Right atrium auricular region (tissue), 2 donors: ENCODE measurements at regions not wholly inside any gene's neighbourhood (a gene's known extent, or its start where the extent isn't known, plus 50 kb on each side); places are given as distances from the start of the nearest gene placed in this dataset.

Experiments used
- DNase-seq: peaks from one replicate; pipeline ENCODE4 v3.0.0-alpha.2; 2019; ENCODE audit warnings: low spot score
- H3K27ac ChIP-seq, 2 donors: fragments of 200-600 bp; sonication (generic); 1 replicate in 1 of 2; 2 replicates in 1 of 2; pipeline ENCODE4 v1.5.1; 2016 to 2019
- H3K27me3 ChIP-seq, 2 donors: fragments of 200-600 bp; sonication (generic); one replicate each; pipeline versions ENCODE4 v1.5.1 to v1.6.0; 2017 to 2019
- H3K36me3 ChIP-seq: fragments of 200-600 bp; sonication (generic); one replicate; pipeline ENCODE4 v1.5.1; 2016
- H3K4me1 ChIP-seq, 2 donors: fragments of 200-600 bp; sonication (generic); one replicate each; pipeline versions ENCODE4 v1.5.1 to v1.6.0; 2017 to 2019
- H3K4me3 ChIP-seq, 2 donors: fragments of 200-600 bp; sonication (generic); 1 replicate in 1 of 2; 2 replicates in 1 of 2; pipeline ENCODE4 v1.5.1; 2017 to 2019; ENCODE audit warnings: mild to moderate bottlenecking in 1 of 2, moderate library complexity in 1 of 2
- H3K9me3 ChIP-seq, 2 donors: fragments of 200-600 bp; sonication (generic); one replicate each; pipeline ENCODE4 v1.5.1; 2019
- CTCF ChIP-seq, 2 donors: fragments of 200-600 bp; sonication (generic); IDR thresholded peaks; one replicate each; pipeline ENCODE4 v1.5.1; 2019; ENCODE audit warnings: antibody characterized with exemption in 2 of 2

GRCh38 chr12:115785548-115785947 lies 491.9 kb downstream of the MED13L start:
- no peaks in the 10 kb centered on the region for H3K9me3 ChIP-seq
- no peak for DNase-seq
- H3K4me3 ChIP-seq, result no peak overlapping the region
- H3K36me3 ChIP-seq, result no peaks in the 10 kb centered on the region
- no peaks in the 10 kb centered on the region for H3K4me1 ChIP-seq
- no peak for TF ChIP-seq CTCF (IDR thresholded peaks at IDR 0.05)
- H3K27ac ChIP-seq, result no peak overlapping the region
- no peaks in the 10 kb centered on the region for H3K27me3 ChIP-seq

GRCh38 chr12:115776399-115776798 lies 501.1 kb downstream of the MED13L start:
- H3K27me3 ChIP-seq, result no peaks in the 10 kb centered on the region
- no peak overlapping the region for H3K4me3 ChIP-seq
- TF ChIP-seq CTCF (IDR thresholded peaks at IDR 0.05), result no peak
- H3K9me3 ChIP-seq, result peaks cover 0 to 6% of the 10 kb centered on the region in 2 donors
- no peaks in the 10 kb centered on the region for H3K36me3 ChIP-seq
- DNase-seq, result no peak
- H3K27ac ChIP-seq, result no peak overlapping the region
- no peaks in the 10 kb centered on the region for H3K4me1 ChIP-seq

- H3K4me3 ChIP-seq, result no peak overlapping the region
- DNase-seq, result no peak
- no peaks in the 10 kb centered on the region for H3K36me3 ChIP-seq
- H3K27me3 ChIP-seq, result no peaks in the 10 kb centered on the region
- no peaks in the 10 kb centered on the region for H3K4me1 ChIP-seq
- no peak for TF ChIP-seq CTCF (IDR thresholded peaks at IDR 0.05)
- H3K9me3 ChIP-seq, result peaks cover 0 to 6% of the 10 kb centered on the region in 2 donors
- H3K27ac ChIP-seq, result no peak overlapping the region
Observed at GRCh38 chr12:115774148-115774895, 503.2 kb downstream of the MED13L start.

GRCh38 chr12:115771601-115772000 lies 505.9 kb downstream of the MED13L start:
- no peak for DNase-seq
- no peaks in the 10 kb centered on the region for H3K36me3 ChIP-seq

GRCh38 chr12:115771065-115771464 lies 506.4 kb downstream of the MED13L start:
- no peaks in the 10 kb centered on the region for H3K4me1 ChIP-seq
- no peak overlapping the region for H3K27ac ChIP-seq
- no peaks in the 10 kb centered on the region for H3K27me3 ChIP-seq
- H3K36me3 ChIP-seq, result no peaks in the 10 kb centered on the region
- TF ChIP-seq CTCF (IDR thresholded peaks at IDR 0.05), result peak in 1 of 2 donors; percentile 18
- H3K4me3 ChIP-seq, result no peak overlapping the region
- no peak for DNase-seq
- H3K9me3 ChIP-seq, result peaks cover 0 to 6% of the 10 kb centered on the region in 2 donors

More at GRCh38 chr12:115771601-115772000, 505.9 kb downstream of the MED13L start:
- TF ChIP-seq CTCF (IDR thresholded peaks at IDR 0.05), result no peak
- H3K27ac ChIP-seq, result no peak overlapping the region
- peaks cover 0 to 6% of the 10 kb centered on the region in 2 donors for H3K9me3 ChIP-seq
- H3K27me3 ChIP-seq, result no peaks in the 10 kb centered on the region
- H3K4me3 ChIP-seq, result no peak overlapping the region
- no peaks in the 10 kb centered on the region for H3K4me1 ChIP-seq

- no peak for DNase-seq
Observed at GRCh38 chr12:115770643-115771042, 506.9 kb downstream of the MED13L start.

More at GRCh38 chr12:115770643-115771042, 506.9 kb downstream of the MED13L start:
- Histone ChIP-seq H3K36me3 (no peaks in the 10 kb centered on the region), H3K4me1 (no peaks in the 10 kb centered on the region), H3K4me3 (no peak overlapping the region), H3K9me3 (peaks cover 0 to 6% of the 10 kb centered on the region in 2 donors), H3K27ac (no peak overlapping the region), H3K27me3 (no peaks in the 10 kb centered on the region)
- TF ChIP-seq CTCF (IDR thresholded peaks at IDR 0.05), result no peak
